ENCODE measurements at regions not wholly inside any gene's neighbourhood (a gene's known extent, or its start where the extent isn't known, plus 50 kb on each side); places are given as distances from the start of the nearest gene placed in this dataset.

DNA sequence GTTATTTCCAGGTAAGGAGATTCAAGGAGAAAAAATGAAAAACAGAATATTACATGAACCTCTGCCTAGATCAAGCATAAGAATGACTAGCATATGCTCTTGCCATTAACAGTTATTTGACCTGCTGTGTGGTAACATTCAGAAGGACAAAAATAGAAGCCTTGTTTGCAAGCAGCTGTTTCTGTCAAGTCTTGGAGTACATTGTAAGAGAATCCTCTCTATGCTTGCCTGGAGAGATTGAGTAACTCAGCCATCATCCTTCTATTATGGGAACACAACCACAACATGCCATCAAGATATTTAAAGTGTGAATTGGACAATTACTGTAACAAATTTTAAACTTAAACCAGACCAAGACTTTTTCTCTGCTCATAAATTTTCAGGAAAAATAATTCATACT, 1054.4 kb downstream of the NLGN4Y start:
- no peak for DNase-seq (ENCODE audit: extremely low read depth, low read depth)
- TF ChIP-seq, protein P1, sequence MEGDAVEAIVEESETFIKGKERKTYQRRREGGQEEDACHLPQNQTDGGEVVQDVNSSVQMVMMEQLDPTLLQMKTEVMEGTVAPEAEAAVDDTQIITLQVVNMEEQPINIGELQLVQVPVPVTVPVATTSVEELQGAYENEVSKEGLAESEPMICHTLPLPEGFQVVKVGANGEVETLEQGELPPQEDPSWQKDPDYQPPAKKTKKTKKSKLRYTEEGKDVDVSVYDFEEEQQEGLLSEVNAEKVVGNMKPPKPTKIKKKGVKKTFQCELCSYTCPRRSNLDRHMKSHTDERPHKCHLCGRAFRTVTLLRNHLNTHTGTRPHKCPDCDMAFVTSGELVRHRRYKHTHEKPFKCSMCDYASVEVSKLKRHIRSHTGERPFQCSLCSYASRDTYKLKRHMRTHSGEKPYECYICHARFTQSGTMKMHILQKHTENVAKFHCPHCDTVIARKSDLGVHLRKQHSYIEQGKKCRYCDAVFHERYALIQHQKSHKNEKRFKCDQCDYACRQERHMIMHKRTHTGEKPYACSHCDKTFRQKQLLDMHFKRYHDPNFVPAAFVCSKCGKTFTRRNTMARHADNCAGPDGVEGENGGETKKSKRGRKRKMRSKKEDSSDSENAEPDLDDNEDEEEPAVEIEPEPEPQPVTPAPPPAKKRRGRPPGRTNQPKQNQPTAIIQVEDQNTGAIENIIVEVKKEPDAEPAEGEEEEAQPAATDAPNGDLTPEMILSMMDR (IDR thresholded peaks at IDR 0.05; ENCODE audit: low read depth, low read length, missing control alignments) = no peak

GRCh38 chrY:15579245-15579644, 1054.9 kb downstream of the NLGN4Y start:
- TF ChIP-seq, protein P1 (IDR thresholded peaks at IDR 0.05; ENCODE audit: low read depth, low read length, missing control alignments) = no peak
- no peak for DNase-seq (ENCODE audit: extremely low read depth, low read depth)
- no peak overlapping the region for H3K4me3 ChIP-seq (replicated peaks; ENCODE audit: low read depth, low read length)

More for the DNA sequence above, 1054.4 kb downstream of the NLGN4Y start:
- no peak overlapping the region for H3K4me3 ChIP-seq (replicated peaks; ENCODE audit: low read depth, low read length)

DNA sequence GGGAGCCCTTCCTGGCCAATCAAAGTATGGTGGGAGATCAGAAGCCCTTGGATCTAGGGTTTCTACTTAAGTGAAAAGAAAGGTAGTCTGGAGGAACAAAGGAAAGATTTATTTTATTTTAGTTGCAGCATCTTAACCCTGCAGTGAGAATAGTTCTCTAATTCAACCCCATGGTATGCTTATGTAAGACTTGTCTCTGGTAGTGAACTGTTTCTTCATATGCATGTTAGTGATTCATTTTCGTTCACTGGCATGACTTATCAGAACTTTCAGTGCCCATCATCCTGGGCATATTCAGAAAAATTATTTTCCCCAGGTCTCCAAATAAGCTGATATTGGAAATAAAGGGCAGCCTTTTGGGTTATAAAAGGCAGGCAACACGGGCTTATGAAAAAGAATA, 1058.8 kb downstream of the NLGN4Y start:
- no peak for DNase-seq (ENCODE audit: extremely low read depth, low read depth)
- no peak overlapping the region for H3K4me3 ChIP-seq (replicated peaks; ENCODE audit: low read depth, low read length)

DNA sequence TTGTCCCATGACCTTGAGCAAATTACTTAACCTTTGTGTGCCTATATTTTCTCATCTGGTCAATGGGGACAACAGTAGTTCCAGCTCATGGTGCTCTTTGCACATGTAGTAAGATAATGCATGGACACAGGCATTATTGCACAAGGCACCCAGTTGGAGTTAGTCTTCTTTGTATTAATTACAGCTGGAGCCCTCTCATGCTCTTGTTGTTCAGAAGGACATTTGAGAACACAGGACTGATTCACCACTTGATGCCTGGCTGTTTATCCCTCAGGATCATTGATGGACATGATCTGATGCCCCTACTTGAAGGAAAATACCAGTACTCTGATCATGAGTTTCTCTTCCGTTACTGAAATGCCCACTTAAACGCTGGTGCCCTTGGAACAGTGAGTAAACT, 1068.6 kb downstream of the NLGN4Y start:
- H3K4me3 ChIP-seq (replicated peaks; ENCODE audit: low read depth, low read length) = no peak overlapping the region
- TF ChIP-seq, protein P1 (IDR thresholded peaks at IDR 0.05; ENCODE audit: low read depth, low read length, missing control alignments) = no peak
- DNase-seq (ENCODE audit: extremely low read depth, low read depth) = no peak

More for the DNA sequence above, 1058.8 kb downstream of the NLGN4Y start:
- TF ChIP-seq, protein P1 (IDR thresholded peaks at IDR 0.05; ENCODE audit: low read depth, low read length, missing control alignments) = no peak

DNA sequence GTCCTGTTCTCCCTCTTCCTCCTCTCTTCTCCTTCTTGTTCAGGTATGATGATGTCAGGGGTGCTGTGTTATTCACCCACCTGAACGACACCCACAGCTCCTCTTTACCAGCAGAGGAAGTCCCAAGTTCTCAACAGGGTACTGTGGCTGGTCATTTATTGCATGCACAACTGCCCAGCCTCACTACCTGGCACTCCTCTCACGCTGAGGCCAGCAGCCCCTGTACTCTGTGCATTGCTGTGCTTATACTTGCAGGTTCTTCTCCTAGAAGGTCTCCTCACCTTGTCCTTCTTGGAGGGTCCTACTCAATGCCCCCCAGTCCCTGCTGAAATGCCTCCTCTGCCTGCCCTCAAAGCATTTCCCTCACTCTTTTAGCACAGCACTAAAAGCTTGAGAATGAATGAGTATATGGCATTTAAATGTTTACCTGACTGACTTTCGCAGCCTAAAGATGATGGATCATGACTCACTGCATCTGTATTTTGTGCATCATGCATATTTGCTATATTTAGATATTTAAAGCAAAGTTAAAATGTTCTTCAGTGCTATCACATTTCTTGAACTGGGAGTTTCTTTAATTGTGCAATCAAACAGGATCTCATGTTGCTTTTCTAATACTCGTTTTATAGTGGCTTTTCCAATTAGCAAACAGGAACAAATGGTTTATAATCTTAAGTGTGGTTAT, 1069.3 kb downstream of the NLGN4Y start:
- DNase-seq (ENCODE audit: extremely low read depth, low read depth) = no peak
- no peak overlapping the region for H3K4me3 ChIP-seq (replicated peaks; ENCODE audit: low read depth, low read length)
- TF ChIP-seq, protein P1 (IDR thresholded peaks at IDR 0.05; ENCODE audit: low read depth, low read length, missing control alignments) = no peak

DNA sequence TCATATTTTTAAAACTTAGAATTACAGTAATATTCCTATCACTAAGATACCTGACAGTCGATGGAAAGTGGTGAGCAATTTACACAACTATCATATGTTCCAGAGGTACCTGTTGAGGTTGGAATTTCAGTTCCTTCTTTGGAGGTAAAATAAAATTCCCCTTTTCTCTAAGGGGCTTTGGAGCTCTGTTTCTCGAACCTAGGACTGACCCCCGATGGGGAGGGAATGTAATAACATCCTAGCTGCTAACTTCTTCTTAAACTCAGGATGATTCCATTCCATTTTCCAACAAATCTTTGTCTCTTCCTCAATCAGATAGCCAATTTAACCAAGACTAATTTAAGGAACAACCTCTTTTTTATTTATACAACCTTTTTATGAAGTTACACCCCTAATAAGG, 1069.8 kb downstream of the NLGN4Y start:
- no peak for DNase-seq (ENCODE audit: extremely low read depth, low read depth)
- TF ChIP-seq, protein P1 (IDR thresholded peaks at IDR 0.05; ENCODE audit: low read depth, low read length, missing control alignments) = no peak
- H3K4me3 ChIP-seq (replicated peaks; ENCODE audit: low read depth, low read length) = no peak overlapping the region

DNA sequence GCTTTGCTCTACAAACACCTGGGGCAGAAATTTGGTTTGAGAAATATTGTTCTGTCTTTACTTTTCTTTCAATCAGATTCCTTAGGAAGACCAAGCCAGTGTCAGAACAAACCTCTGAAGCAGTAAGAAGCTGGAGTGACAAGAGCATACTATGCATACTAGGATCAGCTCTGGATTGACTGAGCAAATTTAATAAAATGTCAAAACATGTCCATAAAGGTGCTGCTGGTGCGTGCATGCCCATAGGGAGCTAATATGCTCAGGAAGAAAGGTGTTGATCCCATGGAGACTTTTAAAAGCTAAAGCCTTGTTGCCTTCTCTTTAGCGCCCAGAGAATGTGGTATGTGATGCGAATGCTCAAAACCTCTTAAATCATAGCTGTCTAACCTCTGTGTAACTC, 1076.2 kb downstream of the NLGN4Y start:
- no peak for DNase-seq (ENCODE audit: extremely low read depth, low read depth)
- TF ChIP-seq, protein P1 (IDR thresholded peaks at IDR 0.05; ENCODE audit: low read depth, low read length, missing control alignments) = no peak
- no peak overlapping the region for H3K4me3 ChIP-seq (replicated peaks; ENCODE audit: low read depth, low read length)
